Liver (tissue), 3 donors: ENCODE measurements at regions not wholly inside any gene's neighbourhood (a gene's known extent, or its start where the extent isn't known, plus 50 kb on each side); places are given as distances from the start of the nearest gene placed in this dataset.

ENCODE experiments used
- ATF3 ChIP-seq: IDR thresholded peaks from 2 replicates; pipeline ENCODE4 v1.6.1; 2016; ENCODE audit warnings: antibody characterized with exemption
- EGR1 ChIP-seq, 2 donors: IDR thresholded peaks; 2 replicates each; pipeline ENCODE4 v1.6.1; 2016 to 2018; ENCODE audit warnings: antibody characterized with exemption in 2 of 2, low read depth in 2 of 2
- GABPA ChIP-seq, 2 donors: IDR thresholded peaks in 1 of 2; conservative IDR thresholded peaks in 1 of 2; 2 replicates each; pipeline ENCODE4 v1.6.1; 2016; ENCODE audit warnings: antibody characterized with exemption in 2 of 2, mild to moderate bottlenecking in 1 of 2, moderate library complexity in 1 of 2
- HNF4G ChIP-seq: IDR thresholded peaks from 2 replicates; pipeline ENCODE4 v1.6.1; 2016; ENCODE audit warnings: antibody characterized with exemption
- JUND ChIP-seq, 2 donors: IDR thresholded peaks; 2 replicates each; pipeline ENCODE4 v1.6.1; 2016; ENCODE audit warnings: antibody characterized with exemption in 2 of 2
- MAX ChIP-seq: IDR thresholded peaks from 2 replicates; pipeline ENCODE4 v1.6.1; 2016; ENCODE audit warnings: antibody characterized with exemption
- TAF1 ChIP-seq: conservative IDR thresholded peaks from 2 replicates; pipeline ENCODE4 v1.6.1; 2016; ENCODE audit warnings: antibody characterized with exemption, mild to moderate bottlenecking
- TF ChIP-seq, protein P1 (sequence below): fragments of 150-350 bp; IDR thresholded peaks from 2 replicates; pipeline ENCODE4 v1.5.1; 2017; ENCODE audit warnings: improper control_type of control experiment, low read depth, low read length; ENCODE audit not compliant: missing input control
- donor health status: healthy.
- donor health status: healthy.

DNA sequence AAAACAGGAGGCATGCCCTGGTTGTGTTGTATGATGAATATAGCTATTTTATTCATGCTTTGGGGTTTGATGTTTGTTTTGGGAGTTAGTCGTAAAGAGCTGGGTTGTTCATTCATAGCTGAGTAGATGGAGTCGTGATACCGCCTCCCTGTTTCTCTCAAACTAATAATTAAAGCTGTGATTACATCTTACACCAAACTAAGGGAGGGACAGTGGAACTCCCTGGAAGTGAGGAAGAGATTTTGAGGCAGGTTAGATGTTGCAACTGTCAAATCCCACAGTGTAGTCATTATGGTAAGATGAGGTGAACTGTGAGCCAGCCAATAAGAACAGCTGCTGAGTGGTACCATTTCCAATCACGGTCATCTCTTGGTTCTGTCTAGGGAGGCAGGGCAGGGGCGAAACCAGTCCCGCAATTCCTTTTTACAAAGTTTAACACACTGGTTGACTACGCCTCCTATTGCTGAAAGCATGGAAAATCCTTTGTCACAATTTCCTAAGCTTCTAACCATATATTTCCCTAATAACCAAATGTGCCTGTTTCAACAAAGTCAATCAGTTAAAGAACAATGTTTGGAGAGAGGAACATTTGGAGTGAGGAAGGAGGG is 207.6 kb upstream of the SERP2 start:
- TF ChIP-seq EGR1 (IDR thresholded peaks at IDR 0.05; ENCODE audit: low read depth in 2 of 2) (no peak), MAX (no peak), GABPA (IDR thresholded peaks at IDR 0.05 in 1 of 2, conservative IDR thresholded peaks at IDR 0.05 in 1 of 2) (no peak), TAF1 (no peak), HNF4G (no peak), JUND (IDR thresholded peaks at IDR 0.05) (no peak), ATF3 (no peak)
- TF ChIP-seq, protein P1, sequence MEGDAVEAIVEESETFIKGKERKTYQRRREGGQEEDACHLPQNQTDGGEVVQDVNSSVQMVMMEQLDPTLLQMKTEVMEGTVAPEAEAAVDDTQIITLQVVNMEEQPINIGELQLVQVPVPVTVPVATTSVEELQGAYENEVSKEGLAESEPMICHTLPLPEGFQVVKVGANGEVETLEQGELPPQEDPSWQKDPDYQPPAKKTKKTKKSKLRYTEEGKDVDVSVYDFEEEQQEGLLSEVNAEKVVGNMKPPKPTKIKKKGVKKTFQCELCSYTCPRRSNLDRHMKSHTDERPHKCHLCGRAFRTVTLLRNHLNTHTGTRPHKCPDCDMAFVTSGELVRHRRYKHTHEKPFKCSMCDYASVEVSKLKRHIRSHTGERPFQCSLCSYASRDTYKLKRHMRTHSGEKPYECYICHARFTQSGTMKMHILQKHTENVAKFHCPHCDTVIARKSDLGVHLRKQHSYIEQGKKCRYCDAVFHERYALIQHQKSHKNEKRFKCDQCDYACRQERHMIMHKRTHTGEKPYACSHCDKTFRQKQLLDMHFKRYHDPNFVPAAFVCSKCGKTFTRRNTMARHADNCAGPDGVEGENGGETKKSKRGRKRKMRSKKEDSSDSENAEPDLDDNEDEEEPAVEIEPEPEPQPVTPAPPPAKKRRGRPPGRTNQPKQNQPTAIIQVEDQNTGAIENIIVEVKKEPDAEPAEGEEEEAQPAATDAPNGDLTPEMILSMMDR: no peak
